ENCODE measurements at regions not wholly inside any gene's neighbourhood (a gene's known extent, or its start where the extent isn't known, plus 50 kb on each side); places are given as distances from the start of the nearest gene placed in this dataset.

DNA sequence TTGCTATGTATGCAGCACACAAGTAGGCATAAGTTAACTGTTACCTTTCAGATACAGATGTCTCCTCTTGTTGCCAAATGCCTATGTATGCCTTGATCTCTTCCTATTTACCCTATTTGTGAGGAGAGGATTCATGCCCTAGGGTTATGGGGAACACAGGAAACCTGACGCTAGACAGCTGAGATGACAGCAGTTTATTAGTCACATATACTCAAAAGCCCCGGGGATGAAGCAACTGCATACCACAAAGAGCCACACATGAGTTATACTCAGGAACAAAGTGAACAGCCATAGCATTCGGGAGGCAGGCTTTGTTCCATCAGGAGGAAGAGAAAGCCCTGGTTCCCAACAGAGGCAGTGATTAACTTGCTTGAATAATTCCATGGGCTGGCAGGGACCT is 1011.7 kb upstream of the PCDH7 start:
- TF ChIP-seq POLR2A (IDR thresholded peaks at IDR 0.05) (no peak), CTCF (IDR thresholded peaks at IDR 0.05) (no peak), EP300 (IDR thresholded peaks at IDR 0.05) (no peak)

Data from tibial nerve (tissue), 4 donors.